ENCODE measurements at regions not wholly inside any gene's neighbourhood (a gene's known extent, or its start where the extent isn't known, plus 50 kb on each side); places are given as distances from the start of the nearest gene placed in this dataset.

- no peak for TF ChIP-seq CTCF (IDR thresholded peaks at IDR 0.05)
- TF ChIP-seq POLR2A (IDR thresholded peaks at IDR 0.05), result no peak
- TF ChIP-seq EP300 (IDR thresholded peaks at IDR 0.05), result no peak
Measured at GRCh38 chr22:35152316-35152715, 86.4 kb downstream of the ISX start.
